Progenitor cell of endocrine pancreas (in vitro differentiated cells): ENCODE measurements at regions not wholly inside any gene's neighbourhood (a gene's known extent, or its start where the extent isn't known, plus 50 kb on each side); places are given as distances from the start of the nearest gene placed in this dataset.
"Not testable (repeated sequence)": the region's sequence is repeated elsewhere in the genome, so short reads cannot be mapped to it uniquely, and the experiment has no call there.

Experiments
- DNase-seq: peaks from one replicate; pipeline ENCODE4 v3.0.0; 2021; ENCODE audit warnings: low spot score; ENCODE audit not compliant: unreplicated experiment
- H3K27ac Mint-ChIP-seq: 2 replicates; pipeline ENCODE4 v1.8.0; 2021; ENCODE audit warnings: mild to moderate bottlenecking, moderate library complexity, mixed read lengths
- H3K27me3 Mint-ChIP-seq: 2 replicates; pipeline ENCODE4 v1.8.0; 2021; ENCODE audit warnings: mixed read lengths
- H3K36me3 Mint-ChIP-seq: 2 replicates; pipeline ENCODE4 v1.8.0; 2022; ENCODE audit warnings: mixed read lengths; ENCODE audit not compliant: insufficient read depth
- H3K4me1 Mint-ChIP-seq: 2 replicates; pipeline ENCODE4 v1.8.0; 2021; ENCODE audit warnings: low read depth, mixed read lengths
- H3K4me3 Mint-ChIP-seq: 2 replicates; pipeline ENCODE4 v1.8.0; 2021; ENCODE audit warnings: low read depth, mild to moderate bottlenecking, moderate library complexity, mixed read lengths
- H3K9me3 Mint-ChIP-seq: 2 replicates; pipeline ENCODE4 v1.8.0; 2021; ENCODE audit warnings: low read depth, mixed read lengths
- TF ChIP-seq, protein P1 (sequence below): fragments of 200-600 bp; sonication (generic); IDR thresholded peaks from one replicate; pipeline ENCODE4 v1.5.0; 2021; ENCODE audit warnings: antibody characterized with exemption, mild to moderate bottlenecking; ENCODE audit not compliant: unreplicated experiment

GRCh38 chr6:11943060-11943459 is 69.1 kb upstream of the HIVEP1 start:
- TF ChIP-seq, protein P1, sequence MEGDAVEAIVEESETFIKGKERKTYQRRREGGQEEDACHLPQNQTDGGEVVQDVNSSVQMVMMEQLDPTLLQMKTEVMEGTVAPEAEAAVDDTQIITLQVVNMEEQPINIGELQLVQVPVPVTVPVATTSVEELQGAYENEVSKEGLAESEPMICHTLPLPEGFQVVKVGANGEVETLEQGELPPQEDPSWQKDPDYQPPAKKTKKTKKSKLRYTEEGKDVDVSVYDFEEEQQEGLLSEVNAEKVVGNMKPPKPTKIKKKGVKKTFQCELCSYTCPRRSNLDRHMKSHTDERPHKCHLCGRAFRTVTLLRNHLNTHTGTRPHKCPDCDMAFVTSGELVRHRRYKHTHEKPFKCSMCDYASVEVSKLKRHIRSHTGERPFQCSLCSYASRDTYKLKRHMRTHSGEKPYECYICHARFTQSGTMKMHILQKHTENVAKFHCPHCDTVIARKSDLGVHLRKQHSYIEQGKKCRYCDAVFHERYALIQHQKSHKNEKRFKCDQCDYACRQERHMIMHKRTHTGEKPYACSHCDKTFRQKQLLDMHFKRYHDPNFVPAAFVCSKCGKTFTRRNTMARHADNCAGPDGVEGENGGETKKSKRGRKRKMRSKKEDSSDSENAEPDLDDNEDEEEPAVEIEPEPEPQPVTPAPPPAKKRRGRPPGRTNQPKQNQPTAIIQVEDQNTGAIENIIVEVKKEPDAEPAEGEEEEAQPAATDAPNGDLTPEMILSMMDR: no peak
- Mint-ChIP-seq H3K27me3 (no peaks in the 10 kb centered on the region), H3K9me3 (no peaks in the 10 kb centered on the region), H3K4me3 (no peak overlapping the region), H3K36me3 (no peaks in the 10 kb centered on the region), H3K27ac (no peak overlapping the region), H3K4me1 (peaks cover 17% of the 10 kb centered on the region)
- DNase-seq: no peak

DNA sequence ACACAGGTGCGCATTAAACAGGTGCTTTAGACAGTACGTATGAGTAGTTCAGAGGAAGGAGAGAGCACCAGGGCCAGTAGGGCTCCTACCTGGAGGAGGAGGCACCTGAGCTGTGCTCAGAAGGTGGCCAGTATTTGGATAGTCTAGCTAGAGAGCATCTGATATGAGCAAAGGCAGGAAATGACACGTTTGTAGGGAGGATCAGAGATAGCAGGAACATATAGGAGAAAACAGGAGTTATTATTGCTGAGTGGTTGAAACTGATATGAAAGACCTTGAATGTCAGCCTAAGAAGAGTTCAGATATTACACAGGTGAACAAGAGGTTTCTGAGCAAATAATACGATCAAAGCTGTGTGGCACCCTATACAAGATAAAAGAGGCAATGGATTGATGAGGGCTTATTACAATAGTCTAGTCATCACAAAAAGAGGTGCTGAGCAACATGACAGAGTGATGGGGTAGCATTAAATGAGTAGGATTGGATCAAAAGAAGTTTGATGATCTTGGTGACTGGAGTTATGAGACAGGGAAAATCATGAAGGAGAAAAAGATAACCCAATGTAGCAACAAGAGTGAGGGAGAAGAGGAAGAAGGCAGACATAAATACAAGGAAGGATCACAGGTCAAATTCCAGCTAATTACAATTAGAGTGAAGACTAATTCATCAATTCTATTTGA is 69.8 kb upstream of the HIVEP1 start:
- H3K27me3 Mint-ChIP-seq: no peaks in the 10 kb centered on the region
- no peak overlapping the region for H3K4me3 Mint-ChIP-seq
- no peaks in the 10 kb centered on the region for H3K9me3 Mint-ChIP-seq
- H3K36me3 Mint-ChIP-seq: no peaks in the 10 kb centered on the region
- no peak for DNase-seq
- TF ChIP-seq, protein P1: no peak
- H3K4me1 Mint-ChIP-seq: peaks cover 22% of the 10 kb centered on the region
- H3K27ac Mint-ChIP-seq: no peak overlapping the region

DNA sequence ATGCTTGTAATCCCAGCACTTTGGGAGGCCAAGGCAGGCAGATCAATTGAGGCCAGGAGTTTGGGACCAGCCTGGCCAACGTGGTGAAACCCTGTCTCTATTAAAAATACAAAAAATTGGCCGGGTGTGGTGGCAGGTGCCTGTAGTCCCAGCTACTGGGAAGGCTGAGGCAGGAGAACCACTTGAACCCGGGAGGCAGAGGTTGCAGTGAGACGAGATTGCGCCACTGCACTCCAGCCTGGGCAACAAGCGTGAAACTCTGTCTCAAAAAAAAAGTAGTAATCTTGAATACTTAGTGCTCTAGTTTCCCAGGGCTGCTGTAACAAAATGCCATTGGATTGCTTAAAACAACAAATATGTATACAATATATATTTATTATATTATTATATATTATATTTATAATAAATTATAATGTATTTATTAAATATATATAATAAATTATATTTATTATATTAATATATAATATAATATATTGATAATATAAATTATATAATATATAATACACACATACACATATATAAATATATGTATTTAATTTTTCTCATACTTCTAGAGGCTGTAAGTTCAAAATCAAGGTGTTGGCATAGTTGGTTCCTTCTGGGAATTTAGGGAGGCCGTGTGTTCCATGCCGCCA is 71.5 kb upstream of the HIVEP1 start:
- not testable (repeated sequence) for H3K4me3 Mint-ChIP-seq, H3K9me3 Mint-ChIP-seq, H3K27ac Mint-ChIP-seq, H3K36me3 Mint-ChIP-seq, H3K27me3 Mint-ChIP-seq, DNase-seq
- H3K4me1 Mint-ChIP-seq: peaks cover 22% of the 10 kb centered on the region

GRCh38 chr6:11938285-11938890 is 73.7 kb upstream of the HIVEP1 start:
- Mint-ChIP-seq H3K4me1 (peaks cover 16% of the 10 kb centered on the region), H3K4me3 (peak overlapping the region; percentile 50), H3K36me3 (no peaks in the 10 kb centered on the region), H3K27ac (peak overlapping the region; percentile 13), H3K27me3 (no peaks in the 10 kb centered on the region), H3K9me3 (peaks cover 7% of the 10 kb centered on the region)
- TF ChIP-seq, protein P1: no peak
- DNase-seq: no peak

DNA sequence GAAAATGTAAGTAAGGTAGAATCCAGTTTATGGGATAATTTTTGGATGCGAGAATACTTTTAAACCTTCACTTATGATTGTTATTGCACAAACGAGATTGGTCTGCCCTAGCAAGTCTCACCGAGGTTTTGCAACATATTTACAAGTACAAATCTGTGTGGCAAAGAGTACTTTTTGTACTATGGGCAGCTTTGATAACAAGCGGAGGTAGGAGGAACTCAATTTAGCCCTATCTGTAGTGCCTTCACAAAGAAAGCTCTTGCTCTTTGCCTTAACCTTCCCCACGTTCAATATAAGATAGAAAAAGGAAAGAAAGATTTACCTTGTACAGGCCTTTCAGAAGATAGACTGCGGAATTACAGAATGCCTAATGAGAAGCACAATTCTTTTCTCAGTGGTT is 77.5 kb upstream of the HIVEP1 start:
- no peak overlapping the region for H3K27ac Mint-ChIP-seq
- H3K4me1 Mint-ChIP-seq: peaks cover 11% of the 10 kb centered on the region
- TF ChIP-seq, protein P1: no peak
- no peak for DNase-seq
- no peaks in the 10 kb centered on the region for H3K27me3 Mint-ChIP-seq
- no peak overlapping the region for H3K4me3 Mint-ChIP-seq
- H3K36me3 Mint-ChIP-seq: no peaks in the 10 kb centered on the region
- peaks cover 7% of the 10 kb centered on the region for H3K9me3 Mint-ChIP-seq

DNA sequence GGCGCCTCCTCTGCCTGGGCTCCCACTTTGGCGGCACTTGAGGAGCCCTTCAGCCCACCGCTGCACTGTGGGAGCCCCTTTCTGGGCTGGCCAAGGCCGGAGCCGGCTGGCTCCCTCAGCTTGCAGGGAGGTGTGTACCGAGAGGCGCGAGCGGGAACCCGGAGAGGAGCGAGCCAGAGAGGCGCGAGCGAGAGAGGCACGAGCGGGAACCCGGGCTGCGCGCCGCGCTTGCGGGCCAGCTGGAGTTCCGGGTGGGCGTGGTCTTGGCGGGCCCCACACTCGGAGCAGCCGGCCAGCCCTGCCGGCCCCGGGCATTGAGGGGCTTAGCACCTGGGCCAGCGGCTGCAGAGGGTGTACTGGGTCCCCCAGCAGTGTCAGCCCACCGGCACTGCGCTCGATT is 79.2 kb upstream of the HIVEP1 start:
- H3K4me1 Mint-ChIP-seq, H3K36me3 Mint-ChIP-seq, H3K4me3 Mint-ChIP-seq, DNase-seq, H3K27me3 Mint-ChIP-seq, H3K27ac Mint-ChIP-seq, H3K9me3 Mint-ChIP-seq: not testable (repeated sequence)
